ENCODE measurements at regions not wholly inside any gene's neighbourhood (a gene's known extent, or its start where the extent isn't known, plus 50 kb on each side); places are given as distances from the start of the nearest gene placed in this dataset.
A peak's percentile ranks its signal among the peaks of the same experiment; 100 is the strongest.
"Not testable (repeated sequence)": the region's sequence is repeated elsewhere in the genome, so short reads cannot be mapped to it uniquely, and the experiment has no call there.

DNA sequence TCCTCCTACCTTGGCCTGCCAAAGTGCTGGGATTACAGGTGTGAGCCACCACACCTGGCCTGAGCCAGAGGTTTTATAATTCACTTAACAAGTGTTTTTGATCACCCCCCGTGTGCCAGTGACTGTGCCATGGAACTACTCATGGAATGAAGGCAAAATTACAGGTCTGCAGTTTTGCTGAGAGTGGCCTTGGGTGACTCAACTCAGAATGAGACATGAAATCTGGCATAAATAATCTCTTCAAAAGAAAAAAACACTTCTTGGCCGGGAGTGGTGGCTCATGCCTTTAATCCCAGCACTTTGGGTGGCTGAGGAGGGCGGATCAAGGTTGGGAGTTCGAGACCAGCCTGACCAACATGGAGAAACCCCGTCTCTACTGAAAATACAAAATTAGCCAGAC is 166.9 kb upstream of the SALL4 start:
- no peak for DNase-seq
- intact Hi-C loops (cut with micrococcal nuclease): no loop called here

DNA sequence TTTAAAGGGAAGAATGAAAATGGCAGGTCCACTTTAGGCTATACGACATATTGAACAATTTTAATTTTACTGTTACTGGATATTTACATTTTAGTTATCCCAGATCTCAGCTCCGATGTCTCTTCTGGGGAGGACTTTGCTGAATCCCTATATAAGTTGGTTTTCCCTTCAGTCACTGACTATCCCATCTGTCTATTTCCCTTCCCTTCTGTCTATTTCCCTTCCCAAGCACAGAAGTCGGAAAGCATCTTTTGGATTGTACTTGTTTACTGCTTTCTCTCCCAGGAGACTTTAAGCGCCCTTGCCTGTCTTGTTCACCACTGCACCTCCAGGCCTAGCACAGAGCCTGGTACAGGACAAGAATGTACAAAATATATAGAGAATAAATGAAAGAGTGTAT is 165.8 kb upstream of the SALL4 start:
- DNase-seq (no peak), ATAC-seq (no peak)
- intact Hi-C loops (cut with micrococcal nuclease): no loop called here

More for the DNA sequence above, 166.9 kb upstream of the SALL4 start:
- ATAC-seq: no peak

DNA sequence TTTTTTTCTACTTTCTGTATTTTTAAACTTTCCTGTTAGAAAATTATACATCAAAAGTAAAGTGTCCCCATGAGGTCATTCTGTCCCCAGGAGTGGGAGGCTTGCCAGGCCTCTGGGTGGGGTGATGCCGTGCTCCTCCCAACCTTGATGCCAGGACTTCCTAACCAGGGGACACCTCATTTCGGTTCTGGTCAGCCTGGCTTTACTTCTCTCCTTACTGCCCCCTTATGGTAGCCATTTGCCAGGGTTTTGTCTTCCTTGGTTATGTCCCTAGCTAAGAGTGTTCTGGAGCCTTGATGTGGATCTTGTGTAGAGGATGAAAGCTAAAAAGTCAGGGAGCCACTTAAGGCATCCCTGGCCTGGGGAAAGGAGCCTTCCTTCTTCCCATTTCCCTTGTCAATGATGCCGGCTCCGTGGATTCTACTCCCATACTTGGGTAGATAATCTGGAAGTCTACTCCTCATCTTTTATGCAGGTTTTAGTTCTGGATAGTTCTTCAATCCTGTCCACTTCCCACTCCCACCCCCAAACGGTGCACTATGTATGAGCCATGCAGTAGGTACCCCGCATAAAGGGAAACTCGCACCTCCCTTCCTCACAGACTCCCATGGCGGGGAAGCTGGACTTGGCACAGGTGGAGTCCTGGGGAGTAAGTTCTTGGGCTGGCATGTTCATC is 164.1 kb upstream of the SALL4 start:
- intact Hi-C loops (cut with micrococcal nuclease): no loop called here
- DNase-seq (peak; percentile 32), ATAC-seq (peak; percentile 54)

DNA sequence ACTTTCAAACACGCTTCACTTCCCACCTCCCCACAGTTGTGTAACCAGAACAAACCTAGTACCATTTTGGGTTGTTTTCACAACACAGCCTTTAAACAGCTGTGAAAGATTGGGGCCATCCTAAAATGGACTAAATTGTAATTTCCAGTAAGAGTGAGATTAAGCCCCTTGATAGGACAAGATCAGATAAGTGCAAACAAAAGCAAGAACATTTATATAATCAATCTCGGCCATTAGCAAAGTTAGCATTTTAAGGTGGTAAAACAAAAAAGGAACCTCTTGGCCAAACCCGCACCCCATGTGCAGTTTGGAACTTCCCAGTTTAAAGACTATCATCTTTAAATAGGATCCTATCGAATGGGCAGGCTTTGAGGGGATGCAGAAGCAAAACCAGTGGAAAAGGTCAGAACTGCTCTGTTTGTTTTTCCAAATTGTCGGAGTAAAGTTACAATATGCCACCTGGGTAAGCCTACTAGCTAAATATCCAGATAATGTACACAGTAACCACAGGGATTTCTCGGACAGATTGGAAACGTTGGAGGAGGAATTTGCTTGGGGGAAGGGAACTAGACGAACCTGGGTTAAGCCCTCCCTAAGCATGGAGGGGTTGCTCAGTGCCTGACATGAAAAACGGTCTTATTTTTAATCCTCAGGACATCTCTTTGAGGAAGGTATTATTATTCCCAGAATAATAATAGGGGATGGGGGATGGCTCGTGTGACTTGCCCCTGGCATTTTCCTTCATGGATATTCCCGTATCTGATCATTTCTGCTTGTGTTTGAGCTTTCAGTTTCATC is 159.8 kb upstream of the SALL4 start:
- intact Hi-C loops (cut with micrococcal nuclease): no loop called here
- DNase-seq (no peak), ATAC-seq (no peak)

DNA sequence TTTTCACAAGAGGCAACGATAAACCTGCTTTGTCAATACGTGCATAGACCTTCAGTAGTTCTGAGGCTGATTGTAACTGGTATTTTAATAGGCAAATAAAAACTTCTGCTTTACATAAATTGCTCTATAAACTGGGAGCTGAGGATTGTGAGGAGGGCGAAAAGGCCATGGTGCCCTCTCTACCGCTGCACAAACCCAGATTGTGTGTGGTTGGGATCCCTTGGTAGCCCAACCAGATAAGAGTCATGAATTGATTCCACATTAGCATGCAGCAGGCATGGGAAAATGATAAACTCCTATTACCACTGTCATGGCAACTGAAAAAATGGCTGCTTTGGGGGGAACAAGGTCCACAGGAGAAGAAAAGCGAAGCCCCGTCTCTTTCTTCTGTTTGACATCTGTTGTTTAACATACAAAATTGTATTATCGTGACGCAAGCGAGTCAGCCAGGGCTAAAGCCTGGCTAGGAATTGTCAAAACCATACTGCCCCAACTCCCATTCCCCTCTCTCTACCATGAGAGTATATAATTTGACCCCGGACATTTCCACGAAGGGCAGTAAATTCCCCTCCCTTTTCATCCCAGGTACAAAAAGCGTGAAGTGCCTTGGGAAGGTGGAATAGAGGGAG is 157.8 kb upstream of the SALL4 start:
- DNase-seq (no peak), ATAC-seq (no peak)
- intact Hi-C loops (cut with micrococcal nuclease): no loop called here

DNA sequence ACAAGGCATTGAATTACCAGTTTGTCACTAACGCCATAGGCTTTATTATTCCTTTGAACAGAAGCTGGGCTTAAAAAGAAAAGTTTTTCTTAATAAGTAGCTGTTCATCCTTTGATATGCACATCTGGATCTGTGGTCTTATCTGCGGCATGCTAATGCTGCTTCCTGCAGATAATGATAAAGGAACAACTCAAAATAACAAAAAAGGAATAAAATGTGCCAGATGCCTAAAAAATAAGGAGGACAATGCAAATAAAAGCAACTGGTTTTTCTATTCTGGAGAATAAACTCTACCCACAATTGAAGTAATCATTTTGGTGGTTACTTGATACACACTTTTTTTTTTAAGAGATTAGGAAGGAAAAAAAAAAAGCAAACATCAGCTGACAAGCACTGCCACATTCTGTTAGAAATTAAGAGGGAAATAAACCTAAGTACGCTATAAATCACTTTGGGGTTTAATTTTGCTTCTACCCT is 156.8 kb upstream of the SALL4 start:
- no peak for DNase-seq
- intact Hi-C loops (cut with micrococcal nuclease): no loop called here

DNA sequence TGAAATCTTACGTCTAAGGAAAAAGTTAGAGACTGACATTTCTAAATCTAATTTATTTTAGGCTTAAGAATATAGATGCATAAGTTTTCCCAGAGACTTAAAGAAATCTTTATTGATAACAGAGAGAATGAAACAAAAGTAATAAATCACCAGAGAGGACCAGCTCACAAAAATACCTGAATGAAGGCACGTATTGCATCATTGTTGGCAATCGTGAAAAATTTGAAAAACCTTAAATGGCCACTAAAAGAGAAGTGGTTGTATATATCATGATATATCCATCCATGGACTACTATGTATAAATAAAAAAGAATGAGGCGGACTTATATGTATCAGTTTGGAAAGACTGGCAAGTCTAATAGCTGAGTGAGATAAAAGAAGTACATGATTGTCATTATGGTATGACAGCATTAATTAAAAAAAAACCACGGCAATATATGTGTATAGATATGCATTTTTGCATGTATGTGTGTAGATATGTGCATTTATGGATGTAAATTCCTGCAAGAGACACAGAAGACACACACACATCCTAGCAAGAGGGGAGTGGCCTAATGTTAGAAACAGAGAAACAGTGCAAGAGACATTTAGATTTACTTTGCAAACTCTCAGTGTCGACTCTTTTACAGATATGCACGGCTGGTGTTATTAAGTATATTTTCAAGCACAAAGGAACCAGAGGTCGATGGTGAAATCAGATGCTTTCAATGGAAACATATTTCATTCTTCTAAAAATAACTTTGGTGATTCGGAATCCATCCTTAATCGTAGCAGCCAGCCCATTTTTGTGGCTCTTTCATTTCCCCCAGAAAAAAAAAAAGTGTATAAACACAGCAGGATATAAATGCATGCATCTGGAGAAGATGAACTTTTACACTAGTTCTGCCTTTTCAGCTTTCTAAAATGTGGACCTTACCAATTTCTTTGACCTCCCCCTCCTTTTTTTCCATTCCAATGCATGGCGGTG is 156.1 kb upstream of the SALL4 start:
- DNase-seq: no peak
- intact Hi-C loops (cut with micrococcal nuclease): no loop called here
- ATAC-seq: no peak

More for the DNA sequence above, 156.8 kb upstream of the SALL4 start:
- no peak for ATAC-seq

DNA sequence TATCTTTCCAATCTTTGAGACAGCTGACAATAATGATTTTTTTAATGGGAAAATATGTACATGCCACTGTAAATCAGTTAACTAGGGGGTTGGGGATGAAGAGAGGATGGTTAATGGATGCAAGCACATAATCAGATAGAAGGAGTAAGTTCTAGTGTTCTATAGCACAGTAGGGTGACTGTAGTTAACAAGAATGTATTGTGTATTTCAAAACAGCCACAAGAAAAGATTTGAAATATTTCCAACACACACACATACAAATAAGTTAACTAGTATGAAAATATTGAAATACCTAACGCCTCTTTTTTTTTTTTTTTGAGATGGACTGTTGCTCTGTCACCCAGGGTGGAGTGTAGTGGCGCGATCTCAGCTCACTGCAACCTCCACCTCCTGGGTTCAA is 153.4 kb upstream of the SALL4 start:
- ATAC-seq (no peak), DNase-seq (no peak)
- intact Hi-C loops (cut with micrococcal nuclease): no loop called here

DNA sequence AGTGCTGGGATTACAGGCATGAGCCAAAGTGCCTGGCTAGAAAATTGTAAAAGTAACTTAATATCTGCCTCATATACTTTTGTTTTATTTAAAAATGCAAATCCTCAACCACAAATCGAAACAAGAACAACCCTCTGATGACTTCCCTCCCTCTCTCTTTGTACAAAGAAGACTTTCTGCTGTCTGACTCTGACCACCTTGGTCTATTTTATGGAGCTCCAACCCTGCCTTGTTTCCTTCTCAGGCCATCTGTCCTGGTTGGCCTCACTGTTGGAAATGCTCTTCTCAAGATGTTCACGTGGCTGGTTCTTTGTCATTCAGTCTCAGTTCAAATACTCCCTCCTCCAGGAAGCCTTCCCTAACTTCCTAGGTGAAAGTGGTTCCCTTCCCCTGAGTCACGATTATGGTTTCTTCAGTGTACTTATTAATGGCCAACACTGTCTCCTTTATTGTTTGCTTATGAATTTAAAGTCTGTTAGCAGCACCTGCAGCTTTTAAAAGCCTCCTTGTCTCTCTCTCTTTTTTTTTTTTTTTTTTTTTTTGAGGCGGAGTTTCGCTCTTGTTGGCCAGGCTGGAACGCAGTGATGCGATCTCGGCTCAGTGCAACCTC is 151.5 kb upstream of the SALL4 start:
- DNase-seq (no peak), ATAC-seq (no peak)
- intact Hi-C loops (cut with micrococcal nuclease): no loop called here

DNA sequence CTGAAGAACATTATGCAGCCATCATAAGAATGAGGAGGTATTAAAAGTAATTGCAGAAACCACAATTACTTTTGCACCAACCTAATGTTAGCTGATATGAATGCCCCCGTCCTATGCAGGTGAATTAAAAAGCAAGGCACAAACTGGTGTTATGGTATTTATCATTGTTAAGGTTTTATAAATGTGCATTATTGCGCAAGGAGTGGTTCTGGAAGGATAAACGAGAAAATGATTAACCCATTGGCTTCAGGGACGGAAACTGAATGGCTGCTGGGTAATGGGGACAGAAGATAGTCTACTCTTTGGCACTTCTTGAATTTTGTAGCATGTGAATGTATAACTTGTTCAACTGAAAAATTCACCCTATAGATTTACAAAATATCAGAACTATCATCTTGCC is 148.6 kb upstream of the SALL4 start:
- DNase-seq (no peak), ATAC-seq (no peak)
- intact Hi-C loops (cut with micrococcal nuclease): no loop called here

DNA sequence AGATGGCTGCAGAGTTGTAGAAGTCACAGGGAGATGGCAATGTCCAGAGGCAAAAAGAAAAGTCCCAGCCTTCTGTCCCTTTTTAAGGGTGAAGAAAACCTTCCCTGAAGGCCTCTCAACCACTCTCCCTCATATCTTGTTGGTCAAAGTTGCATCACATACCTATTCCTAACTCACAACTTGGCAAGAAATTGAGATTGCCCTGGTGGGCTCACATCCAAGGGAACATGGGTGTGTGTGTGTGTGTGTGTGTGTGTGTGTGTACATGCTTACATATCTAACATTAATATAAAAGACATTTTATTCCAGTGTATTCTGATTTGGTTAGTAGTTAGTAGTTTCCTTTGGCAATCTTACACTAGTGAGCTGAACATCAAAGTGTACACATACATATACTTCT is 144.3 kb upstream of the SALL4 start:
- ATAC-seq (no peak), DNase-seq (no peak)
- intact Hi-C loops (cut with micrococcal nuclease): no loop called here

DNA sequence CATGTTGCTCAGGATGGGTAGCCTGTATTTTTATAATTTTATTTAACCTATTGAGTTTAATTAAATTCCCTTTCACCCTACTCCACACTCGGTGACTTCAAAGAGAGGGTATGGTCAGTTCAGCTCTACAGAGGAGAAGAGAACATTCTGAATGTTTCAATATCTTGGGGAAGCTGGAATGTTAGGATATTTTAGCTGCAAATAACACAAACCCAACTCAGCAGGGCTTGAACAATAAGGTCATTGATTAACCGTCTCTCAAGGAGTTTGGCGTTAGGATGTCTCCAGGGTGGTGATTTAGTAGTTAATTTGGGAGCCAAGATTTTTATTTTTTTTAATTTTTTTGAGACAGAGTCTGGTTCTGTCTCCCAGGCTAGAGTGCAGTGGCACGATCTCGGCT is 143.6 kb upstream of the SALL4 start:
- ATAC-seq: no peak
- DNase-seq: no peak
- intact Hi-C loops (cut with micrococcal nuclease): no loop called here

DNA sequence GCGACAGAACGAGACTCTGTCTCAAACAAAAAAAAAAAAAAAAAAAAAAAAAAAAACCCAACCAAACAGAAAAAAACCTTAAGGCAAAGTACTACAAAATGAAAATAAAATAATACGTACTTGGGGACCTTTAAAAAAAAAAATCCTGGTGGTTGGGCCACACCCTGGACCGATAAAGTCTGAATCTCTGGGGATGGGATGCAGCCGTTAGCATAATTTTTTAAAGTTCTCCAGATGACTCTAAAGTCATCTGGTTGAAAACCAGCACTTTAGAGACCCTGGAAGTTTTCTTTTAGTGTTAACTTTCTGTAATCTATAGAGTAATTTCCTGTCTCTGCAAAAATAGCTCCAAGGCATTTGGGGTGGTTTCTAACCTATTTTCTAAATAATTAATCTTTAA is 142.9 kb upstream of the SALL4 start:
- intact Hi-C loops (cut with micrococcal nuclease): no loop called here
- DNase-seq: no peak
- ATAC-seq: peak; percentile 39

DNA sequence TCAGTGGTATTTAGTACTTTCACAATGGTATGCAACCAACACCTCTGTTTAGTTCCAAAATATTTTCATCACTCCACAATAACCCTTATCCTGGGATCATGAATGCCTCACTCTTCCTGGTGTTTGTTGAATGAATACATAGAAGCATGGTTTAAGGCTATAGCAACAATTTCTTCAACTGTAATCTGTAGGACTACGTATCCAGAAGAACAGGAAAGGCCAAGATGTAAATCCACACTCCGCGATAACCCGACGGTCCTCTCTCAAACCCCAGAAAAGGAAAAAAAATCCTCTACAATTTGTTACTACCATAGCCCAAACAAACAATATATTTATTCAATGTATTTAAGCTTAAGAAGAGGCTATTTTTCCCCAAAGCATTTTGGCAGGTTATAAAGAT is 141.4 kb upstream of the SALL4 start:
- ATAC-seq (no peak), DNase-seq (no peak)
- intact Hi-C loops (cut with micrococcal nuclease): no loop called here

DNA sequence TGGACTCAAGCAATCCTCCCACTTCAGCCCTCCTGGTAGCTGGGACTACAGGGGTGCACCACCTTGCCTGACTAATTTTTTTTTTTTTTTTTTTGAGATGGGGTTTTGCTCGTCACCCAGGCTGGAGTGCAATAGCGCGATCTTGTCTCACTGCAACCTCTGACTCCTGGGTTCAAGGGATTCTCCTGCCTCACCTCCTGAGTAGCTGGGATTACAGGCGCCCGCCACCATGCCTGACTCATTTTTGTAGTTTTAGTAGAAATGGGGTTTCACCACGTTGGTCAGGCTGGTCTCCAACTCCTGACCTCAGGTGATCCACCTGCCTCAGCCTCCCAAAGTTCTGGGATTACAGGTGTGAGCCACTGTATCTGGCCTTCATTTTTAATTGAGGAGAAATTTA is 141.0 kb upstream of the SALL4 start:
- ATAC-seq; intact Hi-C loops (cut with micrococcal nuclease); DNase-seq: not testable (repeated sequence)

DNA sequence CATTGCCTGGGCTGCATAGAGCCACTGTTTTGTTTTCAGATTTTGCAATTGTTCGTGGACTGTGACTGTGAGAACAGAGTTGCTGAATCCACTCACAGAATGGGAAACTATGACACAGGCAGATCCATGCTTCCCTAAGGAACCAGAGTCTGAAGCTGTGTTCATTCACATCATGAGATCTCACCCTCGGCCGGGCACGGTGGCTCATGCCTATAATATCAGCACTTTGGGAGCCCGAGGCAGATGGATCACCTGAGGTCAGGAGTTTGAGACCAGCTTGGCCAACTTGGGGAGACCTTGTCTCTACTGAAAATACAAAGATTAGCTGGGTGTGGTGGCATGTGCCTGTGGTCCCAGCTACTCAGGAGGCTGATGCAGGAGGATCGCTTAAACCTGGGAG is 139.2 kb upstream of the SALL4 start:
- no peak for ATAC-seq
- DNase-seq: no peak
- intact Hi-C loops (cut with micrococcal nuclease): no loop called here

DNA sequence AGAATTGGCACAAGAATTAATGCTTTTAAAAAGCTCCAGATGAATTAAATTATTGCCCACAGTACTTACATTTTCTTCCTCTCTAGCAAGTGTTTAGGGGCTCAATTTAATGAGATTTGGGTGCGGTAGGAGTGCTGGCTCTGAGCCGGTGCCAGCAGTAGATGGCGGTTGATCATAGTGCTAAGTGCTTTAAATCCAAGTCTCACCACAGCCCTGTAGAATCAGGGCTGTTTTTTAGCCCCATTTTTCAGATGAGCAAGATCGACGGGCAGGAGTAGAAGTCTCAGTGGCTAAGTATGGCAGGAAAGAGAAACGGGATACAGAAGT is 136.9 kb upstream of the SALL4 start:
- intact Hi-C loops (cut with micrococcal nuclease): no loop called here
- DNase-seq: no peak
- no peak for ATAC-seq

DNA sequence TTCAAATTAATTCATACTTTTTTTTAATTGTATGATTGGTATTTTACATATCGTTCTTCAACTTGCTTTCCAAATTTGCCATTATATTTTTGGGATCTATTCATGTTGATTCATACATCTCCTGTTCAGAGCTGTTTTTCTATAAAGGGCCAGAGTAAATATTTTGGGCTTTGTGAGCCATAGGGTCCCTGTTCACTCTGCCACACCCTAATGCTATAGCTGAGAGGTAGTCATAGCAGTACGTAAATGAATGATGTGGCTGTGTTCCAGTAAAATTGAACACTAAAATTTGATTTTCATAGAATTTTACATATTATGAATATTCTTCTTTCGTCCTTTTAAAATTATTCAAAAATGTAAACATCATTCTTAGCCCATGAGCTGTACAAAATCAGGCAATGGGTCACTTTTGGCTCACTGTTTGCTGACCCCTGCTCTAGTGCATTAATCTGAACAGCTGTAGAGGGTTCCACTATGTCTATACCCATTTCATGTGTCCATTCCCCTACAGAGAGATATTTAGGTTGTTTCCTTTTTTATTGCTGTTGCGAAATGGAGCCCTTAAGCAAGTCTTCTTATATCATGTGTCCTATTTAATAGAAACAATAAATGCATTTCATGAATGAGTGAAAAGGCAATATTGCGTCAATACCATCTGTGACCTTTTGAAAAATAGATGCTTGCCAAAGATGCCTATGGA is 136.4 kb upstream of the SALL4 start:
- no peak for DNase-seq
- no peak for ATAC-seq
- intact Hi-C loops (cut with micrococcal nuclease): no loop called here

DNA sequence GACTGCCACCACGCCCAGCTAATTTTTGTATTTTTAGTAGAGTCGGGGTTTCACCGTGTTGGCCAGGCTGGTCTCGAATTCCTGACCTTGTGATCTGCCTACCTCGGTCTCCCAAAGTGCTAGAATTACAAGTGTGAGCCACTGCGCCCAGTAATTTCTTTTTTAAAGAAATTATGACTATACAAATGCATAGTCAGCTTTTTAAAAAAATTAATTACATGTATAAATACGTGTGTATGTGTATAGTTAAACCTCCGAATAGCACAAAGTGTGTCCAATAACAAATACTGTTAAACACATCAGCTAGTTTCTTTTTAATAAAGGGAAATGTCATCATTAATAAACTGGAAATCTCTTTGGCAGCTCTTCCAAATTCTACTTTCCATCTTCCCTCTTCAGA is 135.5 kb upstream of the SALL4 start:
- no peak for ATAC-seq

More for the DNA sequence above, 135.5 kb upstream of the SALL4 start:
- intact Hi-C loops (cut with micrococcal nuclease): no loop called here
- no peak for DNase-seq

Data from left ventricle myocardium superior (tissue), 1 donor.